ENCODE measurements at regions not wholly inside any gene's neighbourhood (a gene's known extent, or its start where the extent isn't known, plus 50 kb on each side); places are given as distances from the start of the nearest gene placed in this dataset.

- no peak for DNase-seq
These were observed 258.5 kb upstream of the KIRREL3 start for GRCh38 chr11:127259102-127259501.

DNA sequence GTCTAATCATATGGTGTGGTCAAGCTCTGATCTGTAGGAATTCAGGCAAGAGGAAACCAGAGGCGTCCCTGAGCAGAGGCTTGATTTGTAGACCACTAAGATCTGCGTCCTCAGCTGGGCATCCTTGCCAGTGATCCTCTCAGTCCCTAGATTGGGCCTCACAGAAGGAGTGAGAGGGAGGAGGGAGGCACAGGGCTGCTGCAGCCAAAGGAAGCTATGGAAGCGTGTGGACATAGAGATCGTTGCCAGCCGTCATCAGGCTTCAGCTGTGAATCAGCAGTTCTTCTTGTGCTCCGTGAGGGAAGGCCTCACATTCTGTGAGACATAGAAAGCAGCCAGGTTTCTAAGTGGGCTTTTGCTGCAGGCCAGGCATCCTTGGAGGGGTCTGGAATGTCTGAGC lies 254.6 kb upstream of the KIRREL3 start:
- DNase-seq, result no peak

- no peak for DNase-seq
These were observed 251.8 kb upstream of the KIRREL3 start for GRCh38 chr11:127252321-127252720.

DNA sequence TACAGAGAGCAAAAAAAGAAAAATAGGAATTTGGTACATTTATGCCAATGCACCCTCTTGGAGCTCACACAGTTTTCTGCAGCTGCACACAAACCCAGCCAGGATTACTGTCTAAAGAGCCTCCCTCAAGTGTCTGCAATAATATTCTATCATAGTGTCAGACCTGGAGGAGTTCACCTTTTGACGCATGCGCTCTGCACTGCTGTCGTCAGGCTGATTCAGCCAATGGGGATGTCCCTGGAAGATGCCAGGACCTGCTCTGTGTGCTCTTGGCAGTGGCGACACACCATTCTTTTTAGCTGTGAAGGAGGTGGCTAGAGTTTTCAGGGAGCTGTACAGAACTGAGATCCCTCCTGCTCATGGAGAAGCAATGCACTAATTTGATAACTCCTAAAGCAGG lies 249.0 kb upstream of the KIRREL3 start:
- DNase-seq, result no peak

DNA sequence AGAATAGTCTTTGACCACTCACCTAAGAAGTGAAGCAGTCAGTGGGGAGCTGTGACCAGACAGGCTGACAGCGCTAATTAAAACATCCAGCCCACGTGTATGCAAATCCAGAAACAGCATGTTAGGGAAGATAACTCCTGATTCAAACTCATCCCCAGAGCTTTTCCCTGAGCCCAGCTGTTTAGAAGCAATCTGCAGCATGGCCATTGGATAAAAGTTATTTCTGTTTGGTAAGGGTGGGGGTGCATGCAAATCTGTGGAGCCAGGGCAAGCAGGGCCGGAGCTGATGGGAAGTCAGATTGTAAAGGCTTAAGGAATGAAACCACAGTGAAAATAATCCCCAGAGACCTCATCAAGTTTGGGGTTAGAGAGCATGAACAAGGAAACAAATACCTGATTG lies 247.9 kb upstream of the KIRREL3 start:
- DNase-seq, result no peak

DNA sequence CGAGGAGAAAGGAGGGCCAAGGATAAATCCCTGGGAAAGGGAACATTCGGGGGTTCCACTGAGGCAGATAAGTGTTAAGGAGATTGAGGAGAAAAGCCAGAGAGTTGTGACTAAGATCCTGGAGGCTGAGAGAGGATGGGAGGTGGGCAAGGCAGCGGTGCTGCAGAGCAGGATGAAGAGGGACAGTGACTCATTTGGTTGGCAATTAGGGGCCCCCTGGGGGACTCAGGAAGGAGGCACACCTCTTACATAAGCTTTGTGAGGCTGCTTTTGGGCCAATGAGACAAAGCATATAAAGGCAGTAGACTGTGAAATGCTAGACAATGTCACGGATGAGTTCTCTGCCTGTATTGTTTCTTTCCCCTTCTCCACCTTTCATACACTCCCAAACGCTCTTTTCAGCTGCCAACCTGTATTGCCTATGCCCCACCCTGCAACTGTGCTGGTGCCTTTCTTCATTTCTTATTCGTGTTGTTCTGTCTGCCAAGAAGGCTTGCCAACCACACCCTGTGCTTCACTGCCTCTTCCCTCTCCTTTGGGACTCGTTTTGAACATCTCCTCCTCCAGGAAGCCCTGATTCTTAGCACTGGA lies 246.8 kb upstream of the KIRREL3 start:
- no peak for DNase-seq

DNA sequence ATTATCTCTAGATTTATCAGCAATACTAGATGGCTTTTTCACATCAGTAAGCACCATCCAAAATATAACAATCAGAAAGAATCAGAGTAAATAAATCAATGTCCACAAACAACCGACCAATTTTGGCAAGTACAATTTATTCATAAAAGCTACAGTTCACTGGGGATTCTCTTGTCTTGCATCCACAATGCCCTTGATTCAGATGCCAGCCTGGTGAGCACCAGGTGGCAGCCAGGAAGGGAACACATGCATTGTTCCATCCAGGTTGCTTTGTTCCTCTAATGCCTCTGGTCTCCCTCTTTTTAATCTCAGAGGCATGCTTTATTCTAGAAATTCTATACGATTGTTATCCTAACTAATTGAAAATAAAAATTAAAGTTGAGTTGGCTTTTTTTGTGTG lies 242.1 kb upstream of the KIRREL3 start:
- no peak for DNase-seq

GRCh38 chr11:127238321-127238720 lies 237.8 kb upstream of the KIRREL3 start:
- DNase-seq, result no peak

- no peak for DNase-seq
These were observed 236.2 kb upstream of the KIRREL3 start for GRCh38 chr11:127236776-127237175.

DNA sequence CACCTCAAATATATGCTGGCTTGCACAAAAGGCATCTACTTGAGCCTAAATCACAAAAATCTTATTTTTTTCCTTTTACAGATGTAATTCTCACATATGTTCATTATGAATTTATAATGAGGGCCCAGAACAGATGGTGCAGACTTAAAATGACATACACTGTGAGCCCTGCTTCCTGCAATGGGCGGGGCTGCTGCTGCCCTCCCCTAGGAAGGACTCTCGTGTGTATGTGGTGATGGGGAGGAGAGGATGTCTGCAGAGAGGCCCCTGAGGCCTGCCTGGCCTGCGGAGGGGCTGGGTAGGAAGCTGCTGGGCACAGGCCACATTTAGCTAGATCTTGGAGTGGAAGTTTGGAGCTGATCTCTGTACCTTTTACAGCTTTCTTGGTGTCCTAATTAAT lies 233.4 kb upstream of the KIRREL3 start:
- no peak for DNase-seq

- DNase-seq, result no peak
These were observed 229.8 kb upstream of the KIRREL3 start for GRCh38 chr11:127230392-127230791.

- DNase-seq, result no peak
These were observed 226.4 kb upstream of the KIRREL3 start for GRCh38 chr11:127226949-127227348.

- no peak for DNase-seq
These were observed 225.8 kb upstream of the KIRREL3 start for GRCh38 chr11:127226380-127226779.

DNA sequence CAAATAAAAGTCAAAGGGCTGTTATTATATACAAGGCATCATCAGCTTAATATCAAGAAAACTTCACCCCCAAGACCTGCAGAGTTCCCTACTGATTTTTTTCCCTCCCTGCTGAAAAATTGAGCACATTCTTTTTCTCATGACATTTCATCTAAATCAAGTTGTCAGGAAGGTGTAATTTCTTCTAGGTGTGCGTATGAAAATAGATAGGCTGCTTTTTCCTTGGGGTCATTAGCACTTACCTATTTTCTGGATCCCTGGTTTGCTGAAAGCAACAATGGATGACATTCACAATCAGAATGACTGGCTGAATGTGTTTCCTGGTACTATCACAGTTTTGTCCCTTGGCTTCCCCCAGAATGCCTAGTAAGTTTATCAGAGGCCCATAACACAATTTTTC lies 225.0 kb upstream of the KIRREL3 start:
- no peak for DNase-seq

DNA sequence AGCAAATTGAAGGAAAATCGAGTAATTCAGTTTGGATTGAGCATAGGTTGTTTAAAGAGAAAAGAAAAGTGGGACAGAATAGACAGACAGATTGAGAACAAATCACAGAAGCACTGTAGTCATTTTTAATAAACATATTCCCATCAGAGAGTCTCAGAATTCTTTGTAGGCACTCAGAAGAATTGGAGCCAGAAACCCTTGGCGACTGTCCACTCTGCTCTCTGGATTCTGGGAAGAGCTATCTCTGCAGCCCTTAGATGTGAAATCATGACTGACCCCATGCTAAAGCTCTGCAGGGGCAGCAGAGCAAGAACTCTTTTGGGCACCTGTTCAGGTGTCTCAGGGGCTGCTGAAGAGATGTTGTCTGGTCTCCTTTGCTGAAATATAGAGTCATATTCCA lies 223.7 kb upstream of the KIRREL3 start:
- DNase-seq, result no peak

- no peak for DNase-seq
These were observed 223.1 kb upstream of the KIRREL3 start for GRCh38 chr11:127223633-127224032.

- DNase-seq, result no peak
These were observed 222.5 kb upstream of the KIRREL3 start for GRCh38 chr11:127223026-127223425.

- no peak for DNase-seq
These were observed 219.1 kb upstream of the KIRREL3 start for GRCh38 chr11:127219704-127220103.

DNA sequence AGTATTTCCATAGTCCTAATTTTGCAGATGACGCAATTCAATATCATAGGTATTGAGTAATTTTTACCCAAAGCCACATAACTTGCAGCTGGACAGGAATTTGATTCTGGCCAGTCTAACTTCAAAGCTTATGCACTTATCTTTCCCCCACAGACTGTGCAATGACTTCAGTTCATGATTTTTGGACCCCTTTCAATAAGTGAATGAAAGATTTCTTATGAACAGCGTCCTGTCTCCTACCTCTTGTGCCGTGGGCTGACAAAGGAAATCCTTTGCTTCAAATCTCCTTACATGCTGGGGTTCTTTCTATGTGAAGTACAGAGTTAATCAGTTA lies 217.7 kb upstream of the KIRREL3 start:
- DNase-seq, result no peak

DNA sequence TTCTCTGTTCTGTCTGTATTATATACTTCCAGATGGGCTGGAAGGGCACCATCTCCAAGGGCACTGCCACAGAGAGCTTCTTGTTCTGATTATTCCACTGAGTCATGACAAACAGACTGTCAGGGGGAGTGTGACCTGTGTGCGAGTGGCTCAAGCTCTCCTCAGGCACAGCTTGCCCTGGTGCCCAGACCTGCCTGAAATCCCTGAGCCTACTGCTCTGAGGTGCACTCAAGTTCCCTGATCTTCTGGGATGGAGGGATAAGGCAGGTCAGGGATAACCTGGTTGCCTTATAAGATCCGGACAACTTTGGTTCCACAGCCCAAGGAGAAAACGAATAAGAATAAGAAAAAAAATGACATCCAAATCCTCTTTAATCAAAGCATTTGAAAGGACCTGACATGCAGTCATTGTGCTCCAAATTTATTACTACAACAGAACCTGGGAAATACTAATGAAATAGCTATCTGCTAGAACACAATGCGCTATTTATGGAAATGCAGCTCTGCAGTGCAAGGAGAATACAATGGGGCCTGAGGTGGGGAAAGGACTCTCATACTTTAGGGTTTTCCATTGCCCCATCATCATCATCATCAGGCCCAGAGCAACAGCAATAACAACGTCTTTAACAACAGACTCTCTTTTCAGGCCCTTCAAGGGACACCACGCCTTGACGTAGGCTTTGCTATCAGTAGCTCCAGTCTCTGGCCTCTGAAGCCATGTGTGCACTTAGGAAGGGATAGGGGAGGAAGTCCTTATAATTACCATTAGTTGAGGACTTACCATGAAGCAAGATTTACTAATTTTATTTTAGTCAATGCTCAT lies 217.1 kb upstream of the KIRREL3 start:
- DNase-seq, result no peak

DNA sequence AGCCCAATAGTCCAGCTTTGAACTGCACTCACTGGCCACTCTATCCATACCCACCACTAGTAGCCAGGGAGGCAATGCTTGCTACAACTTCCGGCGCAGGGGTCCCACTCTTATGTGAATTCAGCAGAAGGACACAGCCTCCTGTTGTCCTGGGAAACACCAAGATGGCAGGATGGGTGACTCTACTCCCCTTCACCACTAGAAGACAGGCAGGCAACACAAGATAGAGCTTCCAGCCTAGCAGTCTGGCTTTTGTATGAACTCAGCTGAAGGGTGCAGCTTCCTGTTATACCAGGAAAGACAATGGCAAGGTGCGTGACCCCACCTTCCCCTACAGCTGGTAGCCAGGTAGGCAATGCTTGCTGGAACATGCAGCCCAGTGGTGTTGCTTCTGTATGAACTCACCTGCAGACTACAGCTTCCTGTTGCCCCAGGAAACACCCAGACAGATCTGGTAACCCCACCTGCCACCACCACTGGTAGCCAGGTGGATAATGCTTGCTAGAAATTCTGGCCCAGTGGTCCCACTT lies 205.2 kb upstream of the KIRREL3 start:
- DNase-seq, result no peak

DNA sequence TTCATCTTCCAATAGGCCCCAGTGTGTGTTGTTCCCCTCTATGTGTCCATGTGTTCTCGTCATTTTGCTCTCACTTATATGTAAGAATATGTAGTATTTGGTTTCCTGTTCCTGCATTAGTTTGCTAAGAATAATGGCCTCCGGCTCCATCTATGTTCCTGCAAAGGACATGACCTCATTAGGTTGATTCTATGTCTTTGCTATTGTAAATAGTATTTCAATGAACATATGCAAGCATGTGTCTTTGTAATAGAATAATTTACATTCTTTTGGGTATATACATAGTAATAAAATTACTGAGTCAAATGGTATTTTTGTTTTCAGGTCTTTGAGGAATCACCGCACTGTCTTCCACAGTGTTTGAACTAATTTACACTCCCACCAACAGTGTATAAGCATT lies 202.9 kb upstream of the KIRREL3 start:
- no peak for DNase-seq

DNA sequence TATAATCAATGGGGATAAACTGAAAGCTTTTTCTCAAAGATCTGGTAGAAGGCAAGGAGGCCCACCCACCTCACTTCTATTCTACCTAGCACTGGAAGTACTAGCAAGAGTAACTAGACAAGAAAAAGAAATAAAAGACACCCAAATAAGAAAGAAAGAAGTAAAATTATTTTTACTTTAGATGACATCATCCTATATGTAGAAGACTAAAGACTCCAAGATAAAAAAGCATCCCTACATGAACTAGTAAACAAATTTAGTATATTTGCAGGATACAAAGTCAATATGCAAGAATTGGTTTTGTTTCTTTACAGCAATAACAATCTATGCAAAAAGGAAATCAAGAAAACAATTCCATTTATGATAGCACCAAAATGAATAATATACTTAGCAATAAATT lies 201.5 kb upstream of the KIRREL3 start:
- DNase-seq, result no peak

GRCh38 chr11:127199306-127199801 lies 198.8 kb upstream of the KIRREL3 start:
- no peak for DNase-seq

Measured in central memory CD4-positive, alpha-beta T cell (primary cell).